GM23338 (cell line): ENCODE measurements at regions not wholly inside any gene's neighbourhood (a gene's known extent, or its start where the extent isn't known, plus 50 kb on each side); places are given as distances from the start of the nearest gene placed in this dataset.

Experiments used
- ATAC-seq: fragments of 200-7000 bp; cut with Tn5 transposase; 3 replicates; pipeline ENCODE4 v1.9.1; 2020
- DNase-seq: peaks from one replicate; pipeline ENCODE4 v3.0.0-alpha.2; 2015; ENCODE audit warnings: low spot score
- H2AFZ ChIP-seq: fragments of 200-600 bp; sonication (generic); 2 replicates; pipeline ENCODE4 v1.8.0; 2016; ENCODE audit warnings: antibody characterized with exemption, mild to moderate bottlenecking, moderate library complexity
- H3F3A ChIP-seq: fragments of 200-600 bp; sonication (generic); replicated peaks from 2 replicates; pipeline ENCODE4 v1.8.0; 2017; ENCODE audit warnings: antibody characterized with exemption, mixed run types, low read depth
- H3K27ac ChIP-seq: fragments of 200-600 bp; sonication (generic); 2 replicates; pipeline ENCODE4 v1.6.1; 2016; ENCODE audit warnings: low read depth
- H3K27me3 ChIP-seq: fragments of 200-600 bp; sonication (generic); 2 replicates; pipeline ENCODE4 v1.8.0; 2016; ENCODE audit warnings: mild to moderate bottlenecking, mixed run types, moderate library complexity; ENCODE audit not compliant: insufficient read depth
- H3K36me3 ChIP-seq: fragments of 200-600 bp; sonication (generic); 2 replicates; pipeline ENCODE4 v1.8.0; 2016; ENCODE audit warnings: mild to moderate bottlenecking; ENCODE audit not compliant: insufficient read depth
- H3K4me1 ChIP-seq: fragments of 200-600 bp; sonication (generic); 2 replicates; pipeline ENCODE4 v1.8.0; 2016; ENCODE audit warnings: mild to moderate bottlenecking, moderate library complexity; ENCODE audit not compliant: insufficient read depth
- H3K4me2 ChIP-seq: fragments of 200-600 bp; sonication (generic); 2 replicates; pipeline ENCODE4 v1.7.1; 2017; ENCODE audit warnings: mixed run types
- H3K4me3 ChIP-seq: fragments of 200-600 bp; sonication (generic); 2 replicates; pipeline ENCODE4 v1.6.1; 2016; ENCODE audit warnings: mixed run types
- H3K79me2 ChIP-seq: fragments of 200-600 bp; sonication (generic); replicated peaks from 2 replicates; pipeline ENCODE4 v1.8.0; 2017; ENCODE audit warnings: mild to moderate bottlenecking; ENCODE audit not compliant: insufficient read depth
- H3K9me2 ChIP-seq: fragments of 200-600 bp; sonication (generic); 2 replicates; pipeline ENCODE4 v1.8.0; 2017; ENCODE audit not compliant: insufficient read depth
- H4K20me1 ChIP-seq: fragments of 200-600 bp; sonication (generic); replicated peaks from 2 replicates; pipeline ENCODE4 v1.8.0; 2017; ENCODE audit warnings: mild to moderate bottlenecking; ENCODE audit not compliant: insufficient read depth
- H3K27ac Mint-ChIP-seq: 2 replicates; pipeline ENCODE4 v1.8.0; 2020; ENCODE audit warnings: inconsistent platforms, mild to moderate bottlenecking, moderate library complexity, mixed read lengths
- H3K27me3 Mint-ChIP-seq: 3 replicates; pipeline ENCODE4 v1.8.0; 2022; ENCODE audit warnings: low read depth, mild to moderate bottlenecking, moderate library complexity, mixed read lengths, inconsistent platforms; ENCODE audit not compliant: insufficient read depth, poor library complexity
- H3K36me3 Mint-ChIP-seq: 3 replicates; pipeline ENCODE4 v1.8.0; 2021; ENCODE audit warnings: low read depth, mild to moderate bottlenecking, inconsistent platforms, moderate library complexity, mixed read lengths
- H3K4me1 Mint-ChIP-seq: 3 replicates; pipeline ENCODE4 v1.8.0; 2020; ENCODE audit warnings: mild to moderate bottlenecking, inconsistent platforms, mixed read lengths
- H3K4me3 Mint-ChIP-seq: 3 replicates; pipeline ENCODE4 v1.8.0; 2021; ENCODE audit warnings: moderate library complexity, mild to moderate bottlenecking, inconsistent platforms, mixed read lengths
- H3K9me3 Mint-ChIP-seq: 3 replicates; pipeline ENCODE4 v1.8.0; 2020; ENCODE audit warnings: moderate library complexity, mild to moderate bottlenecking, inconsistent platforms, mixed read lengths
- CREB1 ChIP-seq: fragments of 250-450 bp; sonication (Bioruptor Pico); IDR thresholded peaks from 2 replicates; pipeline ENCODE4 v1.5.0; 2020; ENCODE audit warnings: low read depth, mild to moderate bottlenecking, moderate library complexity
- ETS1 ChIP-seq: IDR thresholded peaks from 2 replicates; pipeline ENCODE4 v1.6.1; 2016; ENCODE audit warnings: antibody characterized with exemption
- EZH2phosphoT487 ChIP-seq: fragments of 200-600 bp; sonication (generic); IDR thresholded peaks from one replicate; pipeline ENCODE4 v1.8.1; 2018; ENCODE audit warnings: antibody characterized with exemption; ENCODE audit not compliant: unreplicated experiment
- NANOG ChIP-seq: IDR thresholded peaks from 2 replicates; pipeline ENCODE4 v1.6.1; 2016; ENCODE audit warnings: antibody characterized with exemption, borderline replicate concordance
- REST ChIP-seq: IDR thresholded peaks from one replicate; pipeline ENCODE4 v1.6.1; 2018; ENCODE audit warnings: antibody characterized with exemption; ENCODE audit not compliant: unreplicated experiment

- Histone ChIP-seq H3K27ac (no peak overlapping the region), H3K36me3 (no peaks in the 10 kb centered on the region), H2AFZ (no peak overlapping the region), H3K79me2 (no peaks in the 10 kb centered on the region), H3K27me3 (no peaks in the 10 kb centered on the region), H3K4me1 (peaks cover 47% of the 10 kb centered on the region), H3K4me2 (no peak overlapping the region), H3F3A (no peaks in the 10 kb centered on the region), H3K9me2 (no peaks in the 10 kb centered on the region), H4K20me1 (no peaks in the 10 kb centered on the region), H3K4me3 (no peak overlapping the region)
- DNase-seq, result no peak
- no peaks in the 10 kb centered on the region for H3K36me3 Mint-ChIP-seq
- no peaks in the 10 kb centered on the region for H3K9me3 Mint-ChIP-seq
- H3K27me3 Mint-ChIP-seq, result peaks cover 2% of the 10 kb centered on the region
- H3K4me3 Mint-ChIP-seq, result no peak overlapping the region
- peaks cover 40% of the 10 kb centered on the region for H3K4me1 Mint-ChIP-seq
- ATAC-seq, result peak; percentile 26; the same call in 1 of the 3 replicates
- TF ChIP-seq ETS1 (no peak), EZH2phosphoT487 (no peak)
- H3K27ac Mint-ChIP-seq, result peak overlapping the region; percentile 72; the same call in 1 of the 2 replicates
Measured at GRCh38 chr1:218031901-218032300, 253.2 kb upstream of the RRP15 start.

- Mint-ChIP-seq H3K9me3 (no peaks in the 10 kb centered on the region), H3K36me3 (no peaks in the 10 kb centered on the region), H3K27ac (no peak overlapping the region), H3K4me1 (peaks cover 40% of the 10 kb centered on the region), H3K27me3 (peaks cover 2% of the 10 kb centered on the region), H3K4me3 (peak overlapping the region; percentile 47; the same call in 2 of the 3 replicates)
- no peaks in the 10 kb centered on the region for H3K36me3 ChIP-seq
- H3K9me2 ChIP-seq, result no peaks in the 10 kb centered on the region
- no peak overlapping the region for H3K27ac ChIP-seq
- H2AFZ ChIP-seq, result no peak overlapping the region
- no peaks in the 10 kb centered on the region for H3K27me3 ChIP-seq
- no peaks in the 10 kb centered on the region for H3F3A ChIP-seq
- H4K20me1 ChIP-seq, result no peaks in the 10 kb centered on the region
- peaks cover 47% of the 10 kb centered on the region for H3K4me1 ChIP-seq
- ATAC-seq (peak; percentile 98), DNase-seq (peak; percentile 89)
- peak overlapping the region; percentile 44 for H3K4me2 ChIP-seq
- peak; percentile 25; the same call in 1 of the 2 replicates for TF ChIP-seq CREB1 (CRISPR knock-in tag)
- TF ChIP-seq REST, result no peak
- peak; percentile 76 for TF ChIP-seq NANOG
- no peaks in the 10 kb centered on the region for H3K79me2 ChIP-seq
- no peak overlapping the region; the same call in 1 of the 2 replicates for H3K4me3 ChIP-seq
Measured at GRCh38 chr1:218034468-218034867, 250.6 kb upstream of the RRP15 start.
